OCI-M2 (cell line): ENCODE measurements at regions not wholly inside any gene's neighbourhood (a gene's known extent, or its start where the extent isn't known, plus 50 kb on each side); places are given as distances from the start of the nearest gene placed in this dataset.

Experiments used
- DNase-seq: peaks from one replicate; lab custom pipeline; 2025; ENCODE audit not compliant: unreplicated experiment; lab: John Stamatoyannopoulos, UW

GRCh38 chr10:29105516-29106215, 183.2 kb upstream of the LYZL1 start:
- DNase-seq: no peak

GRCh38 chr10:29106287-29106686, 182.6 kb upstream of the LYZL1 start:
- DNase-seq: no peak

- DNase-seq: no peak
Observed at GRCh38 chr10:29107866-29108498, 180.9 kb upstream of the LYZL1 start.

- DNase-seq: no peak
Observed at GRCh38 chr10:29109707-29110571, 178.9 kb upstream of the LYZL1 start.

GRCh38 chr10:29112827-29113615, 175.8 kb upstream of the LYZL1 start:
- DNase-seq: no peak

GRCh38 chr10:29113616-29113945, 175.3 kb upstream of the LYZL1 start:
- no peak for DNase-seq

- DNase-seq: no peak
Observed at GRCh38 chr10:29114141-29114540, 174.7 kb upstream of the LYZL1 start.

- no peak for DNase-seq
Observed at GRCh38 chr10:29117781-29118180, 171.1 kb upstream of the LYZL1 start.

- DNase-seq: no peak
Observed at GRCh38 chr10:29119374-29119773, 169.5 kb upstream of the LYZL1 start.

GRCh38 chr10:29120216-29120615, 168.7 kb upstream of the LYZL1 start:
- no peak for DNase-seq

GRCh38 chr10:29124864-29125263, 164.0 kb upstream of the LYZL1 start:
- DNase-seq: no peak

GRCh38 chr10:29127037-29127700, 161.7 kb upstream of the LYZL1 start:
- DNase-seq: no peak

- DNase-seq: no peak
Observed at GRCh38 chr10:29127731-29128130, 161.1 kb upstream of the LYZL1 start.

GRCh38 chr10:29130190-29130673, 158.6 kb upstream of the LYZL1 start:
- DNase-seq: no peak

GRCh38 chr10:29131952-29132547, 156.8 kb upstream of the LYZL1 start:
- no peak for DNase-seq

- DNase-seq: no peak
Observed at GRCh38 chr10:29132551-29133111, 156.2 kb upstream of the LYZL1 start.

GRCh38 chr10:29135337-29135736, 153.5 kb upstream of the LYZL1 start:
- DNase-seq: no peak

- no peak for DNase-seq
Observed at GRCh38 chr10:29136411-29136810, 152.5 kb upstream of the LYZL1 start.

GRCh38 chr10:29140151-29140550, 148.7 kb upstream of the LYZL1 start:
- no peak for DNase-seq

GRCh38 chr10:29140991-29141390, 147.9 kb upstream of the LYZL1 start:
- DNase-seq: no peak
